GM10248 (cell line): ENCODE measurements at regions not wholly inside any gene's neighbourhood (a gene's known extent, or its start where the extent isn't known, plus 50 kb on each side); places are given as distances from the start of the nearest gene placed in this dataset.

ENCODE experiments used
- CTCF ChIA-PET: fragments of 300-600 bp; sonication (Branson Sonifier 250); formaldehyde crosslinking; extraction: SDS; loops from one replicate; lab custom pipeline; 2021; ENCODE audit warnings: antibody characterized with exemption; lab: Yijun Ruan, JAX
- POLR2A ChIA-PET: fragments of 350-650 bp; sonication (Branson Sonifier 250); formaldehyde crosslinking; extraction: SDS; loops from one replicate; lab custom pipeline; 2020; ENCODE audit warnings: antibody characterized with exemption; lab: Yijun Ruan, JAX
- DNase-seq: peaks from one replicate; pipeline ENCODE4 v3.0.0; 2012; ENCODE audit errors: extremely low spot score
- CTCF ChIP-seq: IDR thresholded peaks from 2 replicates; pipeline ENCODE4 v1.5.1; 2012; ENCODE audit warnings: mild to moderate bottlenecking, low read depth; ENCODE audit errors: extremely low read depth, missing control alignments, control extremely low read depth

GRCh38 chr3:78494851-78495250 lies 1272.9 kb downstream of the ROBO1 start:
- no peak for DNase-seq
- POLR2A ChIA-PET: no interaction called here
- CTCF ChIA-PET: interaction anchor here (1.2 kb wide), 1 partner anchor 113 kb away, joined by 3 read pairs; no protein-coding TSS in a partner anchor
- no peak for TF ChIP-seq CTCF

GRCh38 chr3:78495301-78495700 lies 1272.5 kb downstream of the ROBO1 start:
- no peak for TF ChIP-seq CTCF
- CTCF ChIA-PET: interaction anchor here (1.2 kb wide), 1 partner anchor 112 kb away, joined by 3 read pairs; no protein-coding TSS in a partner anchor
- POLR2A ChIA-PET: no interaction called here
- no peak for DNase-seq

- ChIA-PET CTCF (interaction anchor here (1.0 to 2.0 kb wide), 4 partner anchors 8 to 23 kb away, joined by 3 to 5 read pairs (median 4); no protein-coding TSS in a partner anchor), POLR2A (no interaction called here)
- no peak for DNase-seq
- no peak for TF ChIP-seq CTCF
These were observed 1271.3 kb downstream of the ROBO1 start for GRCh38 chr3:78496501-78496900.

GRCh38 chr3:78497021-78497420 lies 1270.8 kb downstream of the ROBO1 start:
- no peak for TF ChIP-seq CTCF
- CTCF ChIA-PET: interaction anchor here (1.0 to 2.0 kb wide), 4 partner anchors 9 to 24 kb away, joined by 3 to 5 read pairs (median 4); no protein-coding TSS in a partner anchor
- POLR2A ChIA-PET: no interaction called here
- no peak for DNase-seq

GRCh38 chr3:78497767-78498166 lies 1270.0 kb downstream of the ROBO1 start:
- POLR2A ChIA-PET: no interaction called here
- CTCF ChIA-PET: interaction anchor here (1.0 to 2.0 kb wide), 3 partner anchors 9 to 25 kb away, joined by 3 to 5 read pairs (median 5); no protein-coding TSS in a partner anchor
- DNase-seq: no peak
- TF ChIP-seq CTCF: no peak

- DNase-seq: no peak
- ChIA-PET POLR2A (no interaction called here), CTCF (no interaction called here)
- TF ChIP-seq CTCF: no peak
These were observed 1261.7 kb downstream of the ROBO1 start for GRCh38 chr3:78506061-78506460.
